GM19397 (cell line): ENCODE measurements at regions not wholly inside any gene's neighbourhood (a gene's known extent, or its start where the extent isn't known, plus 50 kb on each side); places are given as distances from the start of the nearest gene placed in this dataset.

ENCODE experiments used
- ATAC-seq: cut with Tn5 transposase; IDR thresholded peaks from one replicate; pipeline ENCODE4 v1.9.1; 2021; ENCODE audit warnings: mild to moderate bottlenecking, moderate library complexity; ENCODE audit not compliant: unreplicated experiment

DNA sequence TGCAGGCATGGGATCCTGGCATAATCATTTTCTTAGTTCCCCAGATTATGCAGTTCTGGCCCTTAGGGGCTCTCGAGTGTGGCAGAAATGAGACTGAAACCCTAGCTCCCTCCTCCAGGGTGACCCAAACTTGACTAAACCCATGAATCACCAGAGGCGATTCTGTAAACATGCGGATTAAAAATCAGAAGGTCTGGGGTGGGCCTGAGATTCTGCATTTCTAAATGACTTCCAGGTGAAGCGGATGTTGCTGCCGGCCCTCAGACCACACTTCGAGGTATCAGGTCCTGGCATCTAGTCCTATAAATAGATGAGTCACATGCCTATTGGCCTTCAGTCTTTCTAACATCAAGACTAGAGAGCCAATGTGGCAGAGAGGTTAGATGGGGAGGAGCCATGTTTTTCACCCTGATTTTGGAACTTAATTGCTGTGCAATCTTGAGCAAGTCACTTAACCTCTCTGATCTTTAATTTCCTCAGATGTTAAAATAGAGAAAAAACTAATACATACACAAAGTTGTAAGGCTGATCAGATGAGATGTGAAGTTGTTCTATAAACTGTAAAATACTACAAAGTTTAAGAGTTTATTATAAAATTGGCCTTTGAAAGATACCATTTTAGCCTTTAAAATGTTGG is 431.2 kb downstream of the FOXO1 start:
- ATAC-seq: no peak

- ATAC-seq: no peak
Measured at GRCh38 chr13:40236566-40237168, 429.8 kb downstream of the FOXO1 start.

- ATAC-seq: no peak
Measured at GRCh38 chr13:40238761-40239160, 427.7 kb downstream of the FOXO1 start.

DNA sequence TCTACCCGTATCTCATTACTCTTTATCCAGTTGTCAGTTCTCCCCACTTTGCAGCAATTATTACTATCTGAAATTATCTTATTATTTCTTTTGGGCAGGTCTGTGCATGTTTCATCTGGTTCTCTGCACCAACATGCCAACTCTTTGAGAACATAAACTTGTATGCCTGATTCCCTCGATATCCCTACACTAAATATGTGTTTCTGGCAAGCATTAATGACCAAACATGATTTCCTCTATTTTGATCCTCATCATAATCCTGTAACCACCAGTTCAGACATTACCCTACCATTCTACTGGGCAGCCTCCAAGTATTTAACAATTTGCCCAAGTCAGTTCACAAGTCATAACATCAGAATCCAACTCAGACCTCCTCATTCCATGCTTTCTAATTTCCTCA is 426.1 kb downstream of the FOXO1 start:
- no peak for ATAC-seq

GRCh38 chr13:40241125-40241798 is 425.2 kb downstream of the FOXO1 start:
- ATAC-seq: no peak

DNA sequence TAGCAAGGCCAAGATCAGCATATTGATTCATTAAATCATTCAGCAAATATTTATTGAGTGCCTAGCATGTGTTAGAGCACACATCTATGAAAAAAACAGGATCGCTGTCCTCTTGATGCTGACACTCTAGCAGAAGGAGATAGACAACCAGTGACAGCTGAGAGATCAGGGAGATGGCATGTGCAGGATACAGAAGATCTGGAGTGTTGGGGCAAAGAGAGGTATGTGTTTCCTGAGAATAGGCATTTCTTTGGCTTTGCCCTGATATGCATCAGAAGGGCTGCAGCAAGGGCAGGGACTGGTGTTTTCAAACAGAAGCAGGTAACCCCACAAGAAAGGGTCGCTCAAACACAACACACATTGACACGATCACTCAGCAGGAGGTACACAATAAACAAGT is 423.4 kb downstream of the FOXO1 start:
- no peak for ATAC-seq

DNA sequence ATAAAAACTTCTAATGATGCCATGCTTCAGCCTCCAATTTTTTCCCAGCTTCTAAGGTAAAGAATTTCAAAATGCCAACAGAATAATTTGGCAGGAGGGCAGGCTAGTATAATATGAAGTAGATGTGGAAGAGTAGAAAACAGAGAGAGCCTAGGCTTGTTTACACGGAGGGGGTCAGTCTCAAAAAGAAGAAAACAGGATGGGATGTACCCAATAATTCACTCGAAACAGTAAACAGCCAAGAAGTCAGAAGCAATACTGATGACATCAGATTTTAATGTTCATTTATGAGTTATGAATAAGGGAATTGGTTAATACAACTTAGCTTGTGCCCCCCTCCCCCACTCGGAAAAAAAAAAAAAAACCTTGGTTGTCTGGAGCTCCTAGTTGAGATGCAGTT is 422.5 kb downstream of the FOXO1 start:
- no peak for ATAC-seq

- ATAC-seq: no peak
Measured at GRCh38 chr13:40245567-40245966, 420.9 kb downstream of the FOXO1 start.

GRCh38 chr13:40247845-40248244 is 418.6 kb downstream of the FOXO1 start:
- no peak for ATAC-seq

DNA sequence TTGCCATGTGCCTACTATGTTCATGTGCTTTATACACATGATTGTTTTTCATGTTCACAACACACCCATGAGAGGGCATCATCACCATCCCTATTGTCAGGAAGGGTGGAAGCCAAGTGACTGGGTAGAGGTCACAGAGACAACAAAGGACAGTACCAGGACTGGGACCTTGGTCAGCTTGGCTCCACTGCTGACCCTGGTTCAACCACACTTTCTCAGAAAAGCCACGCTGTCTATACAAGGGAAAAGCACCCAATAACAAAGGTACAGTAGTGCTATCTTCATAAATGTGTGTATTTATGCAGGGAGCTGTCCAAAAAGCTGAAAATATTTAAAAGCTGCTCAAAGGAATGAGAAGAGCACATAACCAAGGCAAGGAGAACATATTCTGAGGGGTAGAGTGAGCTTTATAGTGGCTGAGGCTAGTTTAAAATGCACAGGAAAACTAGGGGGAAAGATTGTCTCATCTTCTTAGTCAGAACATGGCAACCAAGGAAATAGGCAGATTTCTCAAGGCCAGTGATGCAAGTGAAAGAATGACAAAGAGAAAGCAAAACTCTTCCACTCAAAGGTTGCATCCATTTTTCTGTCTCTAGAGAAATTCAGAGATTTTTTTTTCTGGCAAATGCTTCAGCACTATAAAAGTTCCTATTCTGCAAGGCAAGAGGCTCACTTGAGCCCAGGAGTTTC is 415.0 kb downstream of the FOXO1 start:
- ATAC-seq: no peak

GRCh38 chr13:40252241-40252640 is 414.2 kb downstream of the FOXO1 start:
- ATAC-seq: no peak

GRCh38 chr13:40252676-40253075 is 413.8 kb downstream of the FOXO1 start:
- ATAC-seq: no peak

DNA sequence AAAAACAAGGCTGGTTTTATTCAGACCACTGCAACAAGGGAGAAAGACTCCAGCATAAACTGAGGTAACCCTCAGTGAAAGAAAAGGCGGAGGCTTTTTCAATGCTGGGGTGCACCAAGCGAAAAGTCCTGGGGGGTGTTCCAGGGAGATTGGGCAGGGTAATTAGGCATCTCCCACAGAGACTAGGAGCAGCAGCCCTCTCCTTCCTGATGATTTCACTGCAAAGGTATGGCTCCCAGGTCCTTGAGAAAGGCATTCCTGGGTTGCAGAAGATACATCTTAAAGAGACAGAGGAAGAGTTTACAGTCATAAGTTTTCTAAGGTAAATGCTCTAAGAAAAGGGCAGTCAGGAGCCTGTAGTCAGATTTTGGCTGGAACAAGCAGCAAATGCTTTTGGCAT is 412.0 kb downstream of the FOXO1 start:
- ATAC-seq: no peak

- no peak for ATAC-seq
Measured at GRCh38 chr13:40255551-40255950, 410.9 kb downstream of the FOXO1 start.

GRCh38 chr13:40259899-40260298 is 406.5 kb downstream of the FOXO1 start:
- ATAC-seq: no peak

DNA sequence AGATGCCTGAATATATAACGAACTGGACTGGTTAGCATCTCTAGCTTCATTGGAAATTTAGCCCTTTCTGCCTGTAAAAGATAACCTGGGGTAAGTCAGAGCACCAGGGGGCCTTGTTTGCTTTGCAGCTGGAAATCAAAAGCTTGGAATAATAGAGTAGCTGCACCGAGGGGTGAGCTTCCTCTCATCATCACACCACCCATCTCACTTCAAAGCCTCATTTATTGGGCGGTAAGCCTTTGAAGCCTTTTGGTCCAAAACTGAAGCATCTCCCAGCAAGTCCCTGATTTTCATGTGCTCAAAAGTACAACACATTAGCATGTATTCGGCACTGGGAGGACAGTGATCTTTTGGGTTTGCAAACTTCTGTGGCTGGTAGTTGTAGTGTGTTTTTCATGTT is 405.1 kb downstream of the FOXO1 start:
- ATAC-seq: no peak

DNA sequence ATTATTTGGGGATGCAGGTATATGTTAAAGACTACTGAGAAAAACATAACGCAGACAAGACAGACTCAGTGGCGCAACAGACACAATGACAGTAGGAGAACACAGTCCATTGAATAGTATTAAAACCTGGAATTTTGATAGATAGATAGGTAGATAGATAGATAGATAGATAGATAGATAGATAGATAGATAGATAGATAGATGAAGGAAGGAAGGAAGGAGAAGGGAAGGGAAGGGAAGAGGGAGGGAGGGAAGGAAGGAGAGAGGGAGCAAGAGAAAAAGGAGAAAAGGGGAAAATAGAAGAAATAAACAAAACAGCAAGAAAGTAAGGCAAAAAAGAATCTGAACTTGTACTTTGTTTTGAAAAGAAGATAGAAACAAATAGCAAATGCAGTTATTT is 404.5 kb downstream of the FOXO1 start:
- no peak for ATAC-seq

GRCh38 chr13:40269086-40269485 is 397.4 kb downstream of the FOXO1 start:
- ATAC-seq: no peak

DNA sequence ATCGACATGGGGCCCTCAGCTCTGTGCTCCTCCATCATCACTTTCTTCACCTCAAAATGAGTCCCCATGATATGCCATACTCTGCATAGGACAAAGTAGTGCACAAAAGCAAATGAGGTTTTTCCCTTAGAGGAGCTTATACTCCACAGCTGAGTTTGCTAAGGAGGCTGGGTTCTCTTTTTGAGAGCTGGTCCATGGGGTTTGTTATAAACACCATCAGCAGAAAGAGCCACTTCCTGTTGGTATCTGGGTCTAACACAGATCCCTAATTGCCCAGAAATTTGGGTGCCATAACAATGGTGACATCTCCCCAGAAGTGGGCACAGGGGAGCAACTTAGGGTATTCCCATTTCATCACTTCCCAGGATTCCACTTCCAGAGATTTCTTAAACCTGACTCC is 395.7 kb downstream of the FOXO1 start:
- no peak for ATAC-seq

DNA sequence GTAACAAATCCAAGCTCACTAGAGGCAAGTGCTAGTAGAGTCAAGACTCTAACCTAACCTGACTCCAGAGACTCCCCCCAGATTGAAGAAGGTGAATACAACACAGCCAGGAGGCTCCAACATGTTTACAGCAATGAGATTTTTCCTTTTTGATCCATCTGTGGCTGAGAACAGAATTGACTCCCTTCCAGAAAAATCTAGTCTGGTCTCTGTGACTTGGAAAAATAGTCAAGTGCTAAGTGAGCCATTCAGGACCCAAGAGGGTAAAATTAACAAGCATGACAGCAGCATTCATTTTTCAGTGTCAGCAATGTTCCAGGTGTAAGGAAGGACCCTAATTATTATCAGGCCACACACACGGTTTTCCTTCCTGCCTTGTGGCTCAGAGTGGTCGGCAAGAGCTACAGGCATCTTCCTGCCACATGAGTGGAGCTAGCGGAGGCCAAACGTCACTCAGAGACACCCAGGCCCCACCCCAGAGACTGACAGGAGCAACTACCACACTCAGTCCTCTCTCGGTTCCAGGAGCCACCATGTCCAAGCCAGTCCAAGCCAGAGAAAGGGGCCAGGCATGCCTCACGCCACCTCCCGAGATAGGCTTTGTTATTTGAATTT is 395.1 kb downstream of the FOXO1 start:
- no peak for ATAC-seq

DNA sequence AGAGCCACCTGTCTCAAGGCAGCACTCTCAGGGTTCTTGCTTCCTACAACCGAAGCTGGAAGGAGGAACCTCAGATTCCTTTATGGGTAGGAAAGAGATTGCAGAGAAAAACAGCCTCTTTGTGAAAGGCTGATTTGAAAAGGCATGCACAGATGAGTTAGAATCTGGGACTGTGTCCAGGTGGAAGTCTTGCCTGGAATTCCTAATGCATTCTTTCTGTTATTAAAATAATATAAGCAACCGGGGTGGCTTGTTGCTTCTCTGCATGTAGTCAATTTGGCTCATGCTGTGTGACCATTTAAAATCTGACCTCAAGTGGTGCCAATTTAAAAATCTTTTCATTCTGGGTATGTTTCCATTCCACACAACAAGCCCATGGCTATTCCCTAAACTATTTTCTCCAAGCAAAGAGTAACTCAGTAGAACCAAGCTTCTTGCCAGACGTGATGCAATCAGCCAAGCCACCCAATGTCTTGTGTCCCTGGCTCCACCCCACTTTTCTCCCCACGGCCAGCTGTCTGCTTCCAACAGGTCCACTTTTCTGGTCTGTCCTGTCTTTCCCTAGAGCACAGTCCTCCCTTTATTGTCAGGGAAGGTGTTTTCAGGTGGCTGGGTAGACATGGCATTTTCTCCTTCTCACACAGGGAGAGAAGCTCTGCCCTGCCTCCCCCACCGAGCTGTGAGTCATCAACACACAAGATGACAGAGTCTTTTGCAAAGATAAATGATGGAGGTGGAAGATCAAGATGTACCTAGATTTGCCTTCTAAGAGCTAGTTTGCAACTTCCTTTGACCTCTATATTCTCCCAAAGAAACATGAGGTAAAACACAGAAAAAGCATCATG is 394.3 kb downstream of the FOXO1 start:
- no peak for ATAC-seq
